Heart right ventricle (tissue), 16 donors: ENCODE measurements at regions not wholly inside any gene's neighbourhood (a gene's known extent, or its start where the extent isn't known, plus 50 kb on each side); places are given as distances from the start of the nearest gene placed in this dataset.

Source experiments
- ATAC-seq, 8 donors: fragments of 200-7000 bp; cut with Tn5 transposase; one replicate each; pipeline ENCODE4 v1.9.1; 2020; ENCODE audit warnings: mild to moderate bottlenecking in 8 of 8, moderate library complexity in 8 of 8, moderate number of reproducible peaks in 1 of 8
- DNase-seq, 2 donors: peaks; one replicate each; pipeline ENCODE4 v3.0.0-alpha.2; 2020
- H3K27ac ChIP-seq, 10 donors: fragments of 200-600 bp; sonication (generic) in 2 of 10; one replicate each; pipeline versions ENCODE4 v1.5.0 to v1.8.0; 2020 to 2022; ENCODE audit warnings: mild to moderate bottlenecking in 3 of 10
- H3K27me3 ChIP-seq, 7 donors: fragments of 200-600 bp; one replicate each; pipeline ENCODE4 v1.8.0; 2021 to 2022; ENCODE audit warnings: mild to moderate bottlenecking in 2 of 7
- H3K36me3 ChIP-seq, 9 donors: fragments of 200-600 bp; sonication (generic) in 1 of 9; one replicate each; pipeline versions ENCODE4 v1.5.0 to v1.8.0; 2020 to 2022; ENCODE audit warnings: mild to moderate bottlenecking in 2 of 9
- H3K4me1 ChIP-seq, 9 donors: fragments of 200-600 bp; sonication (generic) in 1 of 9; one replicate each; pipeline versions ENCODE4 v1.5.0 to v1.8.0; 2020 to 2022; ENCODE audit warnings: mild to moderate bottlenecking in 4 of 9
- H3K4me3 ChIP-seq, 10 donors: fragments of 200-600 bp; sonication (generic) in 2 of 10; one replicate each; pipeline versions ENCODE4 v1.5.0 to v1.8.0; 2020 to 2022; ENCODE audit warnings: mild to moderate bottlenecking in 7 of 10, moderate library complexity in 2 of 10
- H3K9me3 ChIP-seq, 11 donors: fragments of 200-600 bp in 10 of 11; sonication (generic) in 2 of 11; one replicate each; pipeline versions ENCODE4 v1.5.0 to v1.8.0; 2013 to 2022; ENCODE audit warnings: mild to moderate bottlenecking in 2 of 11, control low read depth in 1 of 11, moderate library complexity in 1 of 11
- WGBS, 2 donors: extraction: QIAGEN DNeasy Blood & Tissue Kit; methylation state at CpG; one replicate each; pipeline ENCODE4 v1.1.7; 2013; ENCODE audit warnings: inconsistent platforms in 1 of 2; 5-methylcytosine and 5-hydroxymethylcytosine counted together
- intact Hi-C, 10 donors: fragments of 100-400 bp; cut with DNase I; formaldehyde crosslinking; loops; one replicate each; pipeline versions ENCODE4 v1.11.1 to v1.14.2; 2022
- TF ChIP-seq, protein P1 (sequence below), 9 donors: fragments of 200-600 bp; sonication (generic) in 2 of 9; IDR thresholded peaks; one replicate each; pipeline versions ENCODE4 v1.5.0 to v1.8.0; 2021 to 2022; ENCODE audit warnings: antibody characterized with exemption in 9 of 9, mild to moderate bottlenecking in 5 of 9, moderate library complexity in 1 of 9
- donor health status: Arrhythmogenic right ventricular cardiomyopathy.
- donor health status: ischemic (EF 13 %, LVEDD 7.1; RV severe dilation, severe dysfunction).
- donor health status: healthy with polysubstance abuse.
- donor health status: DM: no; HTN: yes; CAD: no.
- donor health status: DM: no; HTN: no; CAD: no.
- donor health status: ischemic (EF 25% LVEDD 6.9; RV normal size, moderate dysfunction).
- donor health status: ischemic (EF 25% LVEDD 5.7; RV mildly dilated, moderate dysfunction).
- donor health status: healthy.
- donor health status: DM: yes; HTN: yes; CAD: no.
- donor health status: Ischemic cardiomyopathy.
- donor health status: ischemic (EF 35%, LVEDD 5.7; RV mildly dilated, moderate dysfunction).
- donor health status: nonischemic (EF 11% LVEDD 7.7; RV severe dilation, severe dysfunction).
- donor health status: DM: yes; HTN: yes; CAD: no.
- donor health status: PGD.
- donor health status: ischemic (EF 29% LVEDD 5.4; RV normal size, mild dysfunction).
- donor health status: nonischemic (EF 23%, LVEDD 6.1; RV moderate dilation, normal function).

DNA sequence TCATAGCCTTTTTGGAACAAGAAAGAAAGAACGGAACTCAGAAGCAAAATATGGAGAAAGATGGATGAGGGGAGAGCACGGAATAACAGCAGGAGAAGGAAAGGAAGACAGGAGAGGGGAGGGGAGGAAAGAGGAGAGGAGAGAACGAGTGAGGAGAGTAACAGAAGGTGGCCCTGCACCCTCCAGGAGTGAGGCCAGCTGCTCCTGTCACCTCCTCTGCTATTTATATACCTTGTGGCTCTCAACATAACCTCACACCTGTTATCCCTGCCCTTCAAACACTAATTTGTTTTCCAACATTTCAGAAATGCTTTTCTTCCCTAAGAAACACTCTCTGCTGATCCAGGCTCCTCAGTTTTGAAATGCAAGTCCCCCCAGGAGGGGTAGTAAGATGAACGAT lies 53.4 kb upstream of the ATP2B2 start:
- no peaks in the 10 kb centered on the region for H3K9me3 ChIP-seq
- TF ChIP-seq, protein P1, sequence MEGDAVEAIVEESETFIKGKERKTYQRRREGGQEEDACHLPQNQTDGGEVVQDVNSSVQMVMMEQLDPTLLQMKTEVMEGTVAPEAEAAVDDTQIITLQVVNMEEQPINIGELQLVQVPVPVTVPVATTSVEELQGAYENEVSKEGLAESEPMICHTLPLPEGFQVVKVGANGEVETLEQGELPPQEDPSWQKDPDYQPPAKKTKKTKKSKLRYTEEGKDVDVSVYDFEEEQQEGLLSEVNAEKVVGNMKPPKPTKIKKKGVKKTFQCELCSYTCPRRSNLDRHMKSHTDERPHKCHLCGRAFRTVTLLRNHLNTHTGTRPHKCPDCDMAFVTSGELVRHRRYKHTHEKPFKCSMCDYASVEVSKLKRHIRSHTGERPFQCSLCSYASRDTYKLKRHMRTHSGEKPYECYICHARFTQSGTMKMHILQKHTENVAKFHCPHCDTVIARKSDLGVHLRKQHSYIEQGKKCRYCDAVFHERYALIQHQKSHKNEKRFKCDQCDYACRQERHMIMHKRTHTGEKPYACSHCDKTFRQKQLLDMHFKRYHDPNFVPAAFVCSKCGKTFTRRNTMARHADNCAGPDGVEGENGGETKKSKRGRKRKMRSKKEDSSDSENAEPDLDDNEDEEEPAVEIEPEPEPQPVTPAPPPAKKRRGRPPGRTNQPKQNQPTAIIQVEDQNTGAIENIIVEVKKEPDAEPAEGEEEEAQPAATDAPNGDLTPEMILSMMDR (IDR thresholded peaks at IDR 0.05) = no peak
- no peaks in the 10 kb centered on the region for H3K36me3 ChIP-seq
- H3K27ac ChIP-seq = no peak overlapping the region
- ATAC-seq (no peak), DNase-seq (no peak)
- intact Hi-C loops = no loop called here
- H3K4me3 ChIP-seq = no peak overlapping the region
- peaks cover 0 to 33% (median 14%) of the 10 kb centered on the region in 7 donors for H3K27me3 ChIP-seq
- H3K4me1 ChIP-seq = no peaks in the 10 kb centered on the region
- WGBS, 2 donors = 40 to 41% methylated on average over 4 of the region's 4 CpGs

DNA sequence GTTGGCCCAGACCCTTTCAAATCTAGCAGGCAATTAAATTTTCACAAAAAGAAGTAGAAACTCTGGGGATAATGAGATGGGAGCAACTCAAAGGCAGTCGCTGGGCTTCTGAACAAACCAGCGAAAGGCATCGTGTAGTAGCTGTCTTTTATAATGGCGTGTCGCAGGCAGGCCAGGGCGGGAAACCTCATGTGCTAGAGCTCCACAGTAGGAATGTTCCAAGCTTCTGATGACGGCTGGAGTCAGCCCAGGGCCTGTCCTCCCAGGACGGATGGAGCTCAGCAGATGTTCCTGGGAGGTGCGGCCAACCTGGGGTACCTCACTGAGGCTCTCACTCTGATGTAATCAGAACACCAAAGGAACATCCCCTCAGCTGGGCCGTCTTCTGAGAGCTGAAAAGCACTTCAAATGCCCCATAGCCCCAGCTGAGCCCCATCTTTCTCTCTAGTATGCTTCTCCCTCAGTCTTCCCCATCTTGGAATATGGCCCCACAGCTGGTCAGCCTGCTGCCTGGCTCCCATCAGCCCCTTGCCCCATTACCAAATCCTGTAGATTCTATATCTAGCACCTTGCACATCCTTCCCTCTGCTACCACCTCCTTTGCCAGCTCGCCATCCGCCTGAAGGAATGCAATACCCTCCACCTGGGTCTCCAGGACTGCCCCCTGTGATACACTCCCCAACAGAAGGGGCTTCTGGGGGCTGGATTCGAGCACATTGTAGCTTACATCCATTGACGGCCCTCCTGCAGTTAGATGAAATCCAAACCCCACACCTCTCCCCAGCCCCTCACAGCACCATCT lies 54.9 kb upstream of the ATP2B2 start:
- DNase-seq = no peak
- H3K4me3 ChIP-seq = no peak overlapping the region
- no peaks in the 10 kb centered on the region for H3K36me3 ChIP-seq
- intact Hi-C loops = no loop called here
- H3K27me3 ChIP-seq = peaks cover 0 to 36% (median 14%) of the 10 kb centered on the region in 7 donors
- TF ChIP-seq, protein P1 (IDR thresholded peaks at IDR 0.05) = no peak
- no peak for ATAC-seq
- 80% methylated on average over 14 of the region's 14 CpGs for WGBS, 2 donors
- H3K9me3 ChIP-seq = peaks cover 0 to 5% (median 0%) of the 10 kb centered on the region in 11 donors
- H3K27ac ChIP-seq = no peak overlapping the region
- no peaks in the 10 kb centered on the region for H3K4me1 ChIP-seq

DNA sequence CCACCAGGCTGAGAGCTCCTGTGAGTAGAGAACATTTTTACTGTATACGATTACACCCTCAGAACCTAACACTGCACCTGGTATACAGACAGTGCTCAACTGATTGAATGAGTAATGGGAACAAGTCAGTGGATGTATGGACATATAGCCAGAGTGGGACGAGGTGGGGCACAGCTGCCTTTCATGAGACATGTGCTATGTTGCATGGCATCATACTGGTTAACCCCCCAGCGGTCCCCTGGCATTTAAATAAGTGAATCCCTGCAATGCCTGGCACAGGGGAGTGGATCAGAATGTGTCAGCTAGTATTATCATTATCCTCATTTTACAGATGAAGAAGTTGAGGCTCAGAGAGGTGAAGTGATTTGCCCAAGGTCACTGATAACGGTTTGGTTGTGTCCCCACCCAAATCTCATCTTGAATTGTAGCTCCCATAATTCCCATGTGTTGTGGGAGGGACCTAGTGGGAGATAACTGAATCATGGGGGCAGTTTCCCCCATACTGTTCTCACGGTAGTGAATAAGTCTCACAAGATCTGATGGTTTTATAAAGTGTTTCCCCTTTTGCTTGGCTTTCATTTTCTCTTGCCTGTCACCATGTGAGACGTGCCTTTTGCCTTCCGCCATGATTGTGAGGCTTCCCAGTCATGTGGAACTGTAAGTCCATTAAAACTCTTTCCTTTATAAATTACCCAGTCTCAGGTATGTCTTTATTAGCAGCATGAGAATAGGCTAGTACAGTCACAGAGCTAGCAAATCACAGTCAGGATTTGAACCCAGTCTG lies 56.0 kb upstream of the ATP2B2 start:
- no peak overlapping the region for H3K27ac ChIP-seq
- ATAC-seq (no peak), DNase-seq (no peak)
- no peaks in the 10 kb centered on the region for H3K4me1 ChIP-seq
- no peaks in the 10 kb centered on the region for H3K36me3 ChIP-seq
- no peak overlapping the region for H3K4me3 ChIP-seq
- peaks cover 0 to 5% (median 0%) of the 10 kb centered on the region in 11 donors for H3K9me3 ChIP-seq
- H3K27me3 ChIP-seq = peaks cover 0 to 31% (median 14%) of the 10 kb centered on the region in 7 donors
- WGBS, 2 donors = 71 to 73% methylated on average over 7 of the region's 7 CpGs
- intact Hi-C loops = no loop called here
- TF ChIP-seq, protein P1 (IDR thresholded peaks at IDR 0.05) = no peak

DNA sequence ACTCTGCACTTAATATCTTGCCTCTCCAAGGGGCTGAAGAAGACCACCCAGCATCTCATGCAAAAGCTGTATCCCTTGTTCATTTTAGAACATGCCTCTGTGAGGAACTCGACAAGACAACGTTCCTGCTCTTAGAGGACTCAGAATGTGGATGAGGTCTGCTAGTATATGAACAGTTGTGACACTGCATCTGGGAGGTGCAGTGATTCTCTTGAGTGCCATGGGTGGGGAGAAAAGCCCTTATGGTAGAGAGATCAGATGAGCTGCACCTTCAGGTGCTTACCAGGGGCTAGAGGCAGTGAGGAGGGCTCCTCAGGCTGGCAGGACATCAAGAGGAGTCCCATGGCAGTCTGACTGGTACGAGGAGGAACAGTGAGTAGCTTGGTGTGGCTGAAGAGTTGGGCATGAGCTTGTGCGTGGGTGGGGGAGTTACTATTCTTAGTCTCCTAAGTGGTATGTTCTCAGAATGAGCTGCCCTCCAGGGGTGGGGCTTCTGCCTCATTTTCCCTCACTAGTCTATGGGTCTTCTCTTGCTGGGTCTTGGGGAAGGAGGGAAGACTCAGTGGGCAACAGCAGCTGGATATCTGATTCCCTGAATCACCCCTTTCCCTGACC lies 56.7 kb upstream of the ATP2B2 start:
- intact Hi-C loops = no loop called here
- Histone ChIP-seq H3K4me1 (no peaks in the 10 kb centered on the region), H3K9me3 (peaks cover 0 to 5% (median 0%) of the 10 kb centered on the region in 11 donors), H3K4me3 (no peak overlapping the region), H3K36me3 (no peaks in the 10 kb centered on the region), H3K27me3 (peaks cover 0 to 35% (median 16%) of the 10 kb centered on the region in 7 donors), H3K27ac (no peak overlapping the region)
- no peak for DNase-seq
- ATAC-seq = no peak
- 49 to 58% methylated on average over 4 of the region's 4 CpGs for WGBS, 2 donors
- TF ChIP-seq, protein P1 (IDR thresholded peaks at IDR 0.05) = no peak
